ENCODE measurements at regions not wholly inside any gene's neighbourhood (a gene's known extent, or its start where the extent isn't known, plus 50 kb on each side); places are given as distances from the start of the nearest gene placed in this dataset.
"Not testable (repeated sequence)": the region's sequence is repeated elsewhere in the genome, so short reads cannot be mapped to it uniquely, and the experiment has no call there.

GRCh38 chr1:233471851-233472250 lies 142.1 kb upstream of the KCNK1 start:
- DNase-seq (ENCODE audit: low read depth); in situ Hi-C loops (cut with HindIII; ENCODE audit: low pct_unique_long_range_greater_than_20kb, low sequenced_read_pairs): not testable (repeated sequence)

GRCh38 chr1:233472796-233473195 lies 141.1 kb upstream of the KCNK1 start:
- DNase-seq (ENCODE audit: low read depth); in situ Hi-C loops (cut with HindIII; ENCODE audit: low pct_unique_long_range_greater_than_20kb, low sequenced_read_pairs): not testable (repeated sequence)

GRCh38 chr1:233473549-233474204 lies 140.2 kb upstream of the KCNK1 start:
- DNase-seq (ENCODE audit: low read depth): no peak
- in situ Hi-C loops (cut with HindIII; ENCODE audit: low pct_unique_long_range_greater_than_20kb, low sequenced_read_pairs): no loop called here

- no peak for DNase-seq (ENCODE audit: low read depth)
- in situ Hi-C loops (cut with HindIII; ENCODE audit: low pct_unique_long_range_greater_than_20kb, low sequenced_read_pairs): no loop called here
Measured at GRCh38 chr1:233477359-233477758, 136.5 kb upstream of the KCNK1 start.

- in situ Hi-C loops (cut with HindIII; ENCODE audit: low pct_unique_long_range_greater_than_20kb, low sequenced_read_pairs): no loop called here
- no peak for DNase-seq (ENCODE audit: low read depth)
Measured at GRCh38 chr1:233478611-233479010, 135.3 kb upstream of the KCNK1 start.

GRCh38 chr1:233479110-233479890 lies 134.6 kb upstream of the KCNK1 start:
- no peak for DNase-seq (ENCODE audit: low read depth)
- in situ Hi-C loops (cut with HindIII; ENCODE audit: low pct_unique_long_range_greater_than_20kb, low sequenced_read_pairs): no loop called here

GRCh38 chr1:233480198-233480597 lies 133.7 kb upstream of the KCNK1 start:
- no peak for DNase-seq (ENCODE audit: low read depth)
- in situ Hi-C loops (cut with HindIII; ENCODE audit: low pct_unique_long_range_greater_than_20kb, low sequenced_read_pairs): no loop called here

- in situ Hi-C loops (cut with HindIII; ENCODE audit: low pct_unique_long_range_greater_than_20kb, low sequenced_read_pairs): no loop called here
- no peak for DNase-seq (ENCODE audit: low read depth)
Measured at GRCh38 chr1:233482388-233482787, 131.5 kb upstream of the KCNK1 start.

GRCh38 chr1:233485385-233485784 lies 128.5 kb upstream of the KCNK1 start:
- no peak for DNase-seq (ENCODE audit: low read depth)
- in situ Hi-C loops (cut with HindIII; ENCODE audit: low pct_unique_long_range_greater_than_20kb, low sequenced_read_pairs): no loop called here

- no peak for DNase-seq (ENCODE audit: low read depth)
- in situ Hi-C loops (cut with HindIII; ENCODE audit: low pct_unique_long_range_greater_than_20kb, low sequenced_read_pairs): no loop called here
Measured at GRCh38 chr1:233485809-233486398, 128.0 kb upstream of the KCNK1 start.

- DNase-seq (ENCODE audit: low read depth): peak; percentile 9
- in situ Hi-C loops (cut with HindIII; ENCODE audit: low pct_unique_long_range_greater_than_20kb, low sequenced_read_pairs): no loop called here
Measured at GRCh38 chr1:233487408-233487807, 126.5 kb upstream of the KCNK1 start.

- in situ Hi-C loops (cut with HindIII; ENCODE audit: low pct_unique_long_range_greater_than_20kb, low sequenced_read_pairs): no loop called here
- DNase-seq (ENCODE audit: low read depth): no peak
Measured at GRCh38 chr1:233489411-233489810, 124.5 kb upstream of the KCNK1 start.

- DNase-seq (ENCODE audit: low read depth): no peak
- in situ Hi-C loops (cut with HindIII; ENCODE audit: low pct_unique_long_range_greater_than_20kb, low sequenced_read_pairs): no loop called here
Measured at GRCh38 chr1:233490488-233490887, 123.4 kb upstream of the KCNK1 start.

- DNase-seq (ENCODE audit: low read depth): no peak
- in situ Hi-C loops (cut with HindIII; ENCODE audit: low pct_unique_long_range_greater_than_20kb, low sequenced_read_pairs): no loop called here
Measured at GRCh38 chr1:233491953-233492620, 121.8 kb upstream of the KCNK1 start.

GRCh38 chr1:233496993-233497392 lies 116.9 kb upstream of the KCNK1 start:
- DNase-seq (ENCODE audit: low read depth): no peak
- in situ Hi-C loops (cut with HindIII; ENCODE audit: low pct_unique_long_range_greater_than_20kb, low sequenced_read_pairs): no loop called here

- DNase-seq (ENCODE audit: low read depth): no peak
- in situ Hi-C loops (cut with HindIII; ENCODE audit: low pct_unique_long_range_greater_than_20kb, low sequenced_read_pairs): no loop called here
Measured at GRCh38 chr1:233497679-233498078, 116.2 kb upstream of the KCNK1 start.

- in situ Hi-C loops (cut with HindIII; ENCODE audit: low pct_unique_long_range_greater_than_20kb, low sequenced_read_pairs): no loop called here
- DNase-seq (ENCODE audit: low read depth): no peak
Measured at GRCh38 chr1:233500106-233500505, 113.8 kb upstream of the KCNK1 start.

GRCh38 chr1:233503366-233503954 lies 110.4 kb upstream of the KCNK1 start:
- DNase-seq (ENCODE audit: low read depth): no peak

GRCh38 chr1:233505130-233505529 lies 108.8 kb upstream of the KCNK1 start:
- in situ Hi-C loops (cut with HindIII; ENCODE audit: low pct_unique_long_range_greater_than_20kb, low sequenced_read_pairs): no loop called here
- no peak for DNase-seq (ENCODE audit: low read depth)

More at GRCh38 chr1:233503366-233503954, 110.4 kb upstream of the KCNK1 start:
- in situ Hi-C loops (cut with HindIII; ENCODE audit: low pct_unique_long_range_greater_than_20kb, low sequenced_read_pairs): no loop called here

Measured in Caki2 (cell line).